A549 (cell line): ENCODE measurements at regions not wholly inside any gene's neighbourhood (a gene's known extent, or its start where the extent isn't known, plus 50 kb on each side); places are given as distances from the start of the nearest gene placed in this dataset.

Source experiments
- ATAC-seq, 2 experiments: fragments of 200-7000 bp in 1 of 2; fragments of >200 bp in 1 of 2; cut with Nextera tagmentation in 1 of 2; cut with Tn5 transposase in 1 of 2; 3 replicates each; pipeline versions ENCODE4 v1.8.0 to v1.9.1; 2018 to 2020; ENCODE audit warnings: mild to moderate bottlenecking in 1 of 2, moderate library complexity in 1 of 2
- CTCF ChIA-PET: fragments of 300-600 bp; sonication (Branson Sonifier 250); formaldehyde crosslinking; extraction: SDS; loops from one replicate; lab custom pipeline; 2021; ENCODE audit warnings: antibody characterized with exemption, inconsistent platforms; lab: Yijun Ruan, JAX
- POLR2A ChIA-PET: fragments of 350-600 bp; formaldehyde crosslinking; extraction: SDS; loops from one replicate; lab custom pipeline; 2021; ENCODE audit warnings: antibody characterized with exemption, inconsistent platforms; lab: Yijun Ruan, JAX
- DNase-seq, 2 experiments: peaks; one replicate each; pipeline versions ENCODE4 v3.0.0 to v3.0.0-alpha.2; 2011 to 2016; ENCODE audit warnings: low read depth in 1 of 2, low spot score in 1 of 2
- FAIRE-seq: peaks from 2 replicates; lab custom pipeline; 2011; peaks lifted over from hg19 to GRCh38; lab: Jason Lieb, UNC
- H3K27ac ChIP-seq, 2 experiments: fragments of >200 bp; sonication (Bioruptor Twin); formaldehyde crosslinking; 3 replicates each; pipeline ENCODE4 v1.5.1; 2016 to 2017
- H3K4me1 ChIP-seq: fragments of >200 bp; sonication (Bioruptor Twin); formaldehyde crosslinking; 3 replicates; pipeline ENCODE4 v1.6.1; 2016
- H3K4me2 ChIP-seq: fragments of >200 bp; sonication (Bioruptor Twin); formaldehyde crosslinking; 3 replicates; pipeline ENCODE4 v1.6.1; 2016
- H3K4me3 ChIP-seq: fragments of >200 bp; sonication (Bioruptor Twin); formaldehyde crosslinking; 3 replicates; pipeline ENCODE4 v1.5.1; 2016
- H3K9me3 ChIP-seq: fragments of >200 bp; sonication (Bioruptor Twin); formaldehyde crosslinking; 3 replicates; pipeline ENCODE4 v1.6.1; 2016
- CBX2 ChIP-seq: fragments of 200-600 bp; sonication (generic); IDR thresholded peaks from 2 replicates; pipeline ENCODE4 v1.6.1; 2016; ENCODE audit warnings: low read depth, mild to moderate bottlenecking, borderline replicate concordance
- CEBPB ChIP-seq, 2 experiments: fragments of >200 bp in 1 of 2; sonication (Bioruptor Twin) in 1 of 2; formaldehyde crosslinking in 1 of 2; IDR thresholded peaks; 2 replicates each; pipeline ENCODE4 v1.6.1; 2012 to 2016
- ESRRA ChIP-seq: fragments of 150-350 bp; IDR thresholded peaks from 2 replicates; pipeline ENCODE4 v1.6.1; 2014; ENCODE audit warnings: mild to moderate bottlenecking, low read length, borderline replicate concordance
- FOSB ChIP-seq: fragments of 250-450 bp; sonication (Bioruptor Pico); IDR thresholded peaks from 2 replicates; pipeline ENCODE4 v1.5.0; 2020; ENCODE audit warnings: mild to moderate bottlenecking, moderate library complexity
- KDM1A ChIP-seq: fragments of 200-600 bp; sonication (generic); IDR thresholded peaks from 2 replicates; pipeline ENCODE4 v1.6.1; 2016; ENCODE audit warnings: low read depth, mild to moderate bottlenecking
- KDM5A ChIP-seq: fragments of 200-600 bp; sonication (generic); IDR thresholded peaks from 2 replicates; pipeline ENCODE4 v1.6.1; 2016; ENCODE audit warnings: antibody characterized with exemption, mild to moderate bottlenecking
- NPAS2 ChIP-seq: fragments of 250-450 bp; sonication (Bioruptor Pico); IDR thresholded peaks from 2 replicates; pipeline ENCODE4 v1.8.0; 2022; ENCODE audit warnings: mild to moderate bottlenecking, moderate library complexity, borderline replicate concordance
- RARB ChIP-seq: fragments of 250-450 bp; sonication (Bioruptor Pico); IDR thresholded peaks from 2 replicates; pipeline ENCODE4 v1.8.0; 2021; ENCODE audit warnings: mild to moderate bottlenecking, moderate library complexity
- RCOR1 ChIP-seq: fragments of 150-350 bp; IDR thresholded peaks from 2 replicates; pipeline ENCODE4 v1.6.1; 2014; ENCODE audit warnings: antibody characterized with exemption, low read length, low read depth
- ZC3H11A ChIP-seq: fragments of 450-650 bp; IDR thresholded peaks from 2 replicates; pipeline ENCODE4 v1.6.1; 2014; ENCODE audit warnings: antibody characterized with exemption, mild to moderate bottlenecking
- WGBS: methylation state at CpG from one replicate; pipeline ENCODE4 v1.1.6; 2017; ENCODE audit errors: missing lambda C conversion rate; 5-methylcytosine and 5-hydroxymethylcytosine counted together
- TF ChIP-seq, protein P1 (sequence below): fragments of 250-450 bp; sonication (Bioruptor Pico); IDR thresholded peaks from 2 replicates; pipeline ENCODE4 v1.5.0; 2021; ENCODE audit warnings: mild to moderate bottlenecking, moderate library complexity, borderline replicate concordance
- TF ChIP-seq, protein P2 (sequence below): fragments of >200 bp; sonication (Bioruptor Twin); formaldehyde crosslinking; IDR thresholded peaks from 3 replicates; pipeline ENCODE4 v1.6.1; 2016
- TF ChIP-seq, protein P3 (sequence below): fragments of 450-650 bp; IDR thresholded peaks from 2 replicates; pipeline ENCODE4 v1.6.1; 2014; ENCODE audit warnings: antibody characterized with exemption
- TF ChIP-seq, protein P4 (sequence below): fragments of >200 bp; sonication (Bioruptor Twin); formaldehyde crosslinking; IDR thresholded peaks from 2 replicates; pipeline ENCODE4 v1.6.1; 2016

DNA sequence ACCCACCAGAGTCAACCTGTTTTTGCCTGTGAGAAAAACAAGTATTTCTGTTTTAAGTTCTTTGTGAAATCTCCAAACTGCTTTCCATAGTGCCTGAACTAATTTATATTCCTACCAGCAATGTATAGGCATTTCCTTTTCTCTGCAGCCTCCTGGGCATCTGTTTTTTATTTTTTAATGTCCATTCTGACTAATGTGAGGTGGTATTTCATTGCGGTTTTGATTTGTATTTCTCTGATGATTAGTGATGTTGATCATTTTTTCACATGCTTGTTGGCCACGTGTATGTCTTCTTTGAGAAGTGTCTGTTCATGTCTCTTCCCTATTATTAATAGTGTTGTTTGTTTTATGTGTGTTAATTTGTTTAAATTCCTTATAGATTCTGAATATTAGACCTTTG lies 820.5 kb downstream of the MCTP2 start (continued):
- TF ChIP-seq, protein P1, sequence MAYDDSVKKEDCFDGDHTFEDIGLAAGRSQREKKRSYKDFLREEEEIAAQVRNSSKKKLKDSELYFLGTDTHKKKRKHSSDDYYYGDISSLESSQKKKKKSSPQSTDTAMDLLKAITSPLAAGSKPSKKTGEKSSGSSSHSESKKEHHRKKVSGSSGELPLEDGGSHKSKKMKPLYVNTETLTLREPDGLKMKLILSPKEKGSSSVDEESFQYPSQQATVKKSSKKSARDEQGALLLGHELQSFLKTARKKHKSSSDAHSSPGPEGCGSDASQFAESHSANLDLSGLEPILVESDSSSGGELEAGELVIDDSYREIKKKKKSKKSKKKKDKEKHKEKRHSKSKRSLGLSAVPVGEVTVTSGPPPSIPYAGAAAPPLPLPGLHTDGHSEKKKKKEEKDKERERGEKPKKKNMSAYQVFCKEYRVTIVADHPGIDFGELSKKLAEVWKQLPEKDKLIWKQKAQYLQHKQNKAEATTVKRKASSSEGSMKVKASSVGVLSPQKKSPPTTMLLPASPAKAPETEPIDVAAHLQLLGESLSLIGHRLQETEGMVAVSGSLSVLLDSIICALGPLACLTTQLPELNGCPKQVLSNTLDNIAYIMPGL (CRISPR knock-in tag): no peak

DNA sequence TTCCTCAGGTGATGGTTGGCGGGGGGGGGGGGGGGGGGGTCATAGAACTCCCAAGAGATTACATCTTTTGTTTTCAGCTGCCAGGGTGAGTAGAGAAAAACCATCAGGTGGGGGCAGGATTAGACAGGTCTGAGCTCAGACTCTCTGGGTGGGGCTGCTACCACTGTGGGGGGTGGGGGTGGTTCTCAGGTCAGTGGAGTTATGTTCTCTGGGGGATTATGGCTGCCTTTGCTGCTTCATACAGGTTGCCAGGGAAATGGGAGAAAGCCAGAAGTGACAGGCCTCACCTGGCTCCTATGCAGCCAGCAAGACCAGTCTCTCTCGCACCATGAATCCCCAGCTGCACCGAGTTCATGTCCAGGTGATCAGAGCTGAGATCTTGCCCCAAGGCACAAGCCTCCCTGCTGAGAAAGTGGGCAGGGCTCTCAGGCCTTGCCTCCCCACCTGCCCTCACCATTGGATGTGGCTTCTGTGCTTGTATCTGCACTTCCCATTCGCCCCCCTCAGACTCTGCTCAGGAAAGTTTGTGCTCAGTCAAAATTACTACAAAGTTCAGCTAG lies 828.1 kb downstream of the MCTP2 start:
- peaks cover 8% of the 10 kb centered on the region; the same call in 2 of the 3 replicates for H3K9me3 ChIP-seq
- POLR2A ChIA-PET: no interaction called here
- H3K4me2 ChIP-seq: no peak overlapping the region
- no peak overlapping the region for H3K27ac ChIP-seq
- TF ChIP-seq NPAS2 (CRISPR knock-in tag): no peak
- no peak for TF ChIP-seq FOSB (CRISPR knock-in tag)
- TF ChIP-seq ZC3H11A: no peak
- no peak for TF ChIP-seq RCOR1
- TF ChIP-seq KDM5A: no peak
- TF ChIP-seq, protein P2, sequence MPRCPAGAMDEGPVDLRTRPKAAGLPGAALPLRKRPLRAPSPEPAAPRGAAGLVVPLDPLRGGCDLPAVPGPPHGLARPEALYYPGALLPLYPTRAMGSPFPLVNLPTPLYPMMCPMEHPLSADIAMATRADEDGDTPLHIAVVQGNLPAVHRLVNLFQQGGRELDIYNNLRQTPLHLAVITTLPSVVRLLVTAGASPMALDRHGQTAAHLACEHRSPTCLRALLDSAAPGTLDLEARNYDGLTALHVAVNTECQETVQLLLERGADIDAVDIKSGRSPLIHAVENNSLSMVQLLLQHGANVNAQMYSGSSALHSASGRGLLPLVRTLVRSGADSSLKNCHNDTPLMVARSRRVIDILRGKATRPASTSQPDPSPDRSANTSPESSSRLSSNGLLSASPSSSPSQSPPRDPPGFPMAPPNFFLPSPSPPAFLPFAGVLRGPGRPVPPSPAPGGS: no peak
- TF ChIP-seq, protein P3, sequence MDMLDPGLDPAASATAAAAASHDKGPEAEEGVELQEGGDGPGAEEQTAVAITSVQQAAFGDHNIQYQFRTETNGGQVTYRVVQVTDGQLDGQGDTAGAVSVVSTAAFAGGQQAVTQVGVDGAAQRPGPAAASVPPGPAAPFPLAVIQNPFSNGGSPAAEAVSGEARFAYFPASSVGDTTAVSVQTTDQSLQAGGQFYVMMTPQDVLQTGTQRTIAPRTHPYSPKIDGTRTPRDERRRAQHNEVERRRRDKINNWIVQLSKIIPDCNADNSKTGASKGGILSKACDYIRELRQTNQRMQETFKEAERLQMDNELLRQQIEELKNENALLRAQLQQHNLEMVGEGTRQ: no peak
- TF ChIP-seq ESRRA: no peak
- DNase-seq (no peak), ATAC-seq (no peak), FAIRE-seq (no peak)
- H3K4me3 ChIP-seq: no peak overlapping the region
- CTCF ChIA-PET: no interaction called here
- 16% methylated on average over 3 of the region's 4 CpGs for WGBS
- H3K4me1 ChIP-seq: no peaks in the 10 kb centered on the region

DNA sequence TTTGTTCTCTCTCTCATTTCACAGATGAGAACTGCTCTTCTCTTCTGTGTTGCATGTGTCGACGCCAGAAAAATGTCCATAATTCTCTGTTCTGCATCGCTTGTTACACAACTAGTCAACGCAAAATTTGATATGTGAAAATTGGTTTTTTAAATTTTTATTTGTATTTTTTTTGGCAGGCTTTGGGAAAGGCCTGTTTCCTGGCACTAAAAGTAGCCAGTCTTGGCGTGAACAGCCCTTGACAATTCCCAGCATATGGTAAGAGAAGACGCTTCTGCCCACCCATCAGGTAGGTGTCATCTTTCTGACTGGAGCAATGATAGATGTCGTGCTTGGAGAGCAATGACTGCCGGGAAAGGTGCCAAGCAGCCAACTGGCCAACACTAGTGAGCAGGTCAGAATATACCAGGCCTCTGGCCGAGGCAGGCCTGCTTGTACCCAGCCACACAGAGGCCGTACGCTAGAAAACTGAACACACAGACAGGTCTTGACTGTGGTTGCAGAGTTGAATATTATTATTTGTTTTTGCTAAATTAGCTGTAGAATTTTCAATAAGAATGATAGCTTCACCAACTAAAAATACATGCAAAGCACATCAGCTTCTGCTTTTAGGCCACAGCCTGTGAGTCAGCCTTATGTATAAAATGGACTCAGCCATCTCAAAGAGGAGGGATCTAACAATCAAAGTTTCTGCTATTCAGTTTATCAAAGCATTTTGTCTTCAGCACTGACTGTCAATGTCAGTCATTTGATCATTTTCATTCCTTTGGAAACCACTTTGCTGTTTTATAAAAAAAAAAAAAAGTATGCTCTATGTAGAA lies 837.5 kb downstream of the MCTP2 start:
- no peaks in the 10 kb centered on the region for H3K4me1 ChIP-seq
- TF ChIP-seq CBX2 (no peak), RARB (CRISPR knock-in tag) (no peak), ESRRA (no peak), KDM1A (no peak), CEBPB (IDR thresholded peaks at IDR 0.05) (no peak)
- TF ChIP-seq, protein P4, sequence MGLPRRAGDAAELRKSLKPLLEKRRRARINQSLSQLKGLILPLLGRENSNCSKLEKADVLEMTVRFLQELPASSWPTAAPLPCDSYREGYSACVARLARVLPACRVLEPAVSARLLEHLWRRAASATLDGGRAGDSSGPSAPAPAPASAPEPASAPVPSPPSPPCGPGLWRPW: no peak
- 38% methylated on average over 11 of the region's 11 CpGs for WGBS

More for the DNA sequence above, 837.5 kb downstream of the MCTP2 start:
- CTCF ChIA-PET: no interaction called here
- no peak overlapping the region for H3K4me3 ChIP-seq
- no peak overlapping the region for H3K4me2 ChIP-seq
- POLR2A ChIA-PET: no interaction called here
- peaks cover 3% of the 10 kb centered on the region; the same call in 2 of the 3 replicates for H3K9me3 ChIP-seq
- ATAC-seq: no peak
- no peak for FAIRE-seq
- H3K27ac ChIP-seq: no peak overlapping the region
- no peak for DNase-seq
